ENCODE measurements at regions not wholly inside any gene's neighbourhood (a gene's known extent, or its start where the extent isn't known, plus 50 kb on each side); places are given as distances from the start of the nearest gene placed in this dataset.

DNA sequence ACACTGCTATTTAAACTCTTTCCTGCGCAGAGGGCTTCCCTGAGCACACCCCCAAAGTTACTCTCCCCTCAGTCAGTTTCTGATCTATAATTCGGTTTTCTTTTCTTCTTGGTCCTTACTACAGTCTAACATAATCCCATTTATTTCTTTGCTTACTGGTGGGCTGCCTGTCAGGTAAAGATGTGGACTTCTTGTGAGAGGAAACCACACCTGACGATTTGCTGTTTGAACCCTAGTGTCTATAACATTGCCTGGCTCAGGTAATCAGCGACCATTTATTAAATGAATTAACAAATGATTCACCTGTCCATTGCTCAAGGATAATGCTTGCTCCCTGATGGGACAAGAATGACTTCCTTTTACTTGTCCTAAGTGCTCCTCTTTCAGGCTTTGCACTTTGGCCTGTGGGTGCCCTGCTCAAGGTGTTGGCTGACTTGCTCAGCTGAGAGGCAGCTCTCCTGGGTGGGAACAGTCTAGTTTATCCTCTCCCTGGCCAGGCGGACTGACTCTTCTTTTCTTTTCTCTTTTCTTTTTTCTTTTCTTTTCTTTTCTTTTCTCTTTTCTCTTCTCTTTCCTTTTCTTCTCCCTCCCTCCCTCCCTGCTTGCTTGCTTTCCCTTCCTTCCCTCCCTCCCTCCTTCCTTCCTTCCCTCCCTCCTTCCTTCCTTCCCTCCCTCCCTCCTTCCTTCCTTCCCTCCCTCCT, 233.1 kb downstream of the BCAS1 start:
- intact Hi-C loops (cut with DNase I): loop anchor here (10.0 kb wide), 1 partner anchor 208 kb away; no protein-coding TSS in a partner anchor
- Histone ChIP-seq H3K27ac (no peak overlapping the region), H3K9me3 (no peaks in the 10 kb centered on the region), H3K4me1 (no peaks in the 10 kb centered on the region), H3K4me3 (no peak overlapping the region), H3K36me3 (no peaks in the 10 kb centered on the region), H3K27me3 (no peaks in the 10 kb centered on the region)
- TF ChIP-seq, protein P1, sequence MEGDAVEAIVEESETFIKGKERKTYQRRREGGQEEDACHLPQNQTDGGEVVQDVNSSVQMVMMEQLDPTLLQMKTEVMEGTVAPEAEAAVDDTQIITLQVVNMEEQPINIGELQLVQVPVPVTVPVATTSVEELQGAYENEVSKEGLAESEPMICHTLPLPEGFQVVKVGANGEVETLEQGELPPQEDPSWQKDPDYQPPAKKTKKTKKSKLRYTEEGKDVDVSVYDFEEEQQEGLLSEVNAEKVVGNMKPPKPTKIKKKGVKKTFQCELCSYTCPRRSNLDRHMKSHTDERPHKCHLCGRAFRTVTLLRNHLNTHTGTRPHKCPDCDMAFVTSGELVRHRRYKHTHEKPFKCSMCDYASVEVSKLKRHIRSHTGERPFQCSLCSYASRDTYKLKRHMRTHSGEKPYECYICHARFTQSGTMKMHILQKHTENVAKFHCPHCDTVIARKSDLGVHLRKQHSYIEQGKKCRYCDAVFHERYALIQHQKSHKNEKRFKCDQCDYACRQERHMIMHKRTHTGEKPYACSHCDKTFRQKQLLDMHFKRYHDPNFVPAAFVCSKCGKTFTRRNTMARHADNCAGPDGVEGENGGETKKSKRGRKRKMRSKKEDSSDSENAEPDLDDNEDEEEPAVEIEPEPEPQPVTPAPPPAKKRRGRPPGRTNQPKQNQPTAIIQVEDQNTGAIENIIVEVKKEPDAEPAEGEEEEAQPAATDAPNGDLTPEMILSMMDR (IDR thresholded peaks at IDR 0.05): no peak
- DNase-seq (ENCODE audit: low spot score in 2 of 2): no peak

DNA sequence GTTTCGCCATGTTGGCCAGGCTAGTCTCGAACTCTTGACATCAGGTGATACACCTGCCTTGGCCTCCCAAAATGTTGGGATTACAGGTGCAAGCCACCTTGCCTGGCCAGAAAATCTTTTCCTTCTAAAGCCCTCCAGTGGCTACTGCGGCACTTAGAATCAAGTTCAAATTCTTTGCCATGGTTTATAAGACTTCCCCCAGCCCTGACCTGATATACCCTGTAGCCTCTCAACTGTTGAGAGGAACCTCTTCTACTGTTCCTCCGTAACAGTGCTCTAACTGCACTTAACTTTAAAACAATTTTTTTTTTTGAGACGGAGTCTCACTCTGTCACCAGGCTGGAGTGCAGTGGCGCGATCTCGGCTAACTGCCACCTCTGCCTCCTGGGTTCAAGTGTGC, 235.6 kb downstream of the BCAS1 start:
- DNase-seq (ENCODE audit: low spot score in 2 of 2): no peak
- no peaks in the 10 kb centered on the region for H3K36me3 ChIP-seq
- TF ChIP-seq, protein P1 (IDR thresholded peaks at IDR 0.05): no peak
- intact Hi-C loops (cut with DNase I): loop anchor here (10.0 kb wide), 1 partner anchor 210 kb away; no protein-coding TSS in a partner anchor
- H3K4me1 ChIP-seq: peaks cover 0 to 7% of the 10 kb centered on the region in 2 donors
- no peak overlapping the region for H3K27ac ChIP-seq
- H3K27me3 ChIP-seq: no peaks in the 10 kb centered on the region
- no peak overlapping the region for H3K4me3 ChIP-seq
- H3K9me3 ChIP-seq: no peaks in the 10 kb centered on the region

DNA sequence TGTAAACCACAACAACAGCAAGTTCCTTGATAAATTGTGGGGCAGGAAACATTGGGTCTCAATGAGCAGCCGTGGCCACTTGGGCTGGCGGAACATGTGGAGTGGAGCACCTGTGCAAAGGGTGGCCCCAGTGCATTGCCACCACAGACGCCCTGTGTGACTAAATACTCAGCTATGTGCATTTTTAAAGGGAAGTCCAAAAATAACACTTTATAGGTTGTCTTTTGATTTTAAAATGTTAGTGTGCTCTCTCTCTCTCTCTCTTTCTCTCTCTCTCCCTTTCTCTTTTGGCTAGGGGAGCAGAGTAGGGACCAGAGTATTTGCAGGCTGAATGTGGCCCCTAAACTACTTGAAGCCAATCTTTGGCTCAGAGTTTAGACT, 236.3 kb downstream of the BCAS1 start:
- Histone ChIP-seq H3K9me3 (no peaks in the 10 kb centered on the region), H3K36me3 (no peaks in the 10 kb centered on the region), H3K4me1 (peaks cover 0 to 12% of the 10 kb centered on the region in 2 donors), H3K27ac (no peak overlapping the region), H3K4me3 (no peak overlapping the region), H3K27me3 (no peaks in the 10 kb centered on the region)
- no peak for DNase-seq (ENCODE audit: low spot score in 2 of 2)
- TF ChIP-seq, protein P1 (IDR thresholded peaks at IDR 0.05): no peak
- intact Hi-C loops (cut with DNase I): loop anchor here (10.0 kb wide), 1 partner anchor 211 kb away; no protein-coding TSS in a partner anchor

DNA sequence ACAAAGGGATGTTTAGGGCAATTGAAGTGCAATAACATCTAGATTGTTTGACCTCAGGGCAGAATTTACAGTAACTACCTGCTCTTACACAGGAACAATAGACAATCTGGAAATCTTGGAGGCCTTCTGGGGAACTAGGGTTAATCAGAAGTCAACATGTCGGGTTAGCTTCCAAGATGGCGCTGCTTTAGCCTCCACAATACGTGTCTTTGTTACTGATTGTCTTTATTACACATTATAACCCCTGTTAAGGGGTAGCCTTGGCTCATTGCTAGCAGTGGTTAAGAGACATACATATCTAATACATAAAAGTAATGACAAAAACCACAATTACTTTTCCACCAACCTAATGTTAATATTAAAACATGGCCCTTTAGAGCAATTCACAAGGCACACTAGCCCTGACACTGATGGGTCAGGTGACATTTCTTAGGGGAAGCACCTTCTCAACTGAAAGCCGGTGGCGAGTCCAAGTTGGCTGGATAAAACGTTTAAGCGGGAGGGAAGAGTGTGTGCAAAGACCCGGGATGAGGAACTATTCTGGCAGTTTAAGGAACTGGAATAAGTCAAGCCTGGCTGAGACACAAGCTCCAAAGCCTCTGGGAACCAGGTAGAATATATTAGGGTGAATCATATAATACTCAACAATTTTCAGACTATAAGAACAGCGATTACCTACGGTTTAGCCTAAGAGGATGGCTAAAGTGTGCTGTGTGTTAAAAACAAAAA, 236.9 kb downstream of the BCAS1 start:
- no peak for DNase-seq (ENCODE audit: low spot score in 2 of 2)
- no peak overlapping the region for H3K4me3 ChIP-seq
- intact Hi-C loops (cut with DNase I): loop anchor here (10.0 kb wide), 1 partner anchor 211 kb away; no protein-coding TSS in a partner anchor

DNA sequence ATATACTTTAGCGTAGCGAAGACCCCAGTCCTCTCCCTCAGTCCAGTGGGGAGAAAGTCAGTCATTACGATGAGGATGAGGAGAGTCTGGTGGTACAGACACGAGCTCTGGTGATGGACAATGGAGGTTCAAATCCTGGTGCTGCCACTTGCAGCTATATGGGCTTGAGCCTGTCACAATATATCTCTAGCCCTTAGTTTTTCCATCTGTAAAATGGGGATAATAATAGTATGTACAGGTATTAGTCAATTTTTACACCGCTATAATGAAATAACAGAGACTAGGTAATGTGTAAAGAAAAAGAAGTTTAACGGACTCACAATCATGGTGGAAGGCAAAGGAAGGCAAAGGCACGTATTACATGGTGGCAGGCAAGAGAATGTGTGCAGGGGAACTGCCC, 237.9 kb downstream of the BCAS1 start:
- H3K9me3 ChIP-seq: no peaks in the 10 kb centered on the region
- intact Hi-C loops (cut with DNase I): loop anchor here (10.0 kb wide), 1 partner anchor 212 kb away; no protein-coding TSS in a partner anchor
- H3K4me3 ChIP-seq: no peak overlapping the region
- TF ChIP-seq, protein P1 (IDR thresholded peaks at IDR 0.05): no peak
- H3K36me3 ChIP-seq: no peaks in the 10 kb centered on the region
- H3K27ac ChIP-seq: no peak overlapping the region
- H3K4me1 ChIP-seq: peaks cover 0 to 19% of the 10 kb centered on the region in 2 donors
- DNase-seq (ENCODE audit: low spot score in 2 of 2): no peak
- no peaks in the 10 kb centered on the region for H3K27me3 ChIP-seq

More for the DNA sequence above, 236.9 kb downstream of the BCAS1 start:
- TF ChIP-seq, protein P1 (IDR thresholded peaks at IDR 0.05): no peak
- Histone ChIP-seq H3K27ac (no peak overlapping the region), H3K36me3 (no peaks in the 10 kb centered on the region), H3K4me1 (peaks cover 0 to 15% of the 10 kb centered on the region in 2 donors), H3K9me3 (no peaks in the 10 kb centered on the region), H3K27me3 (no peaks in the 10 kb centered on the region)

Data from ascending aorta (tissue), 2 donors.